PC-9 (cell line): ENCODE measurements at regions not wholly inside any gene's neighbourhood (a gene's known extent, or its start where the extent isn't known, plus 50 kb on each side); places are given as distances from the start of the nearest gene placed in this dataset.

ENCODE experiments used
- BruUV-seq: library from RNA; stranded (reverse); fragments of 400-500 nt; replicated peaks from 2 replicates; lab custom pipeline; 2021; lab: Mats Ljungman, UMichigan
- CTCF ChIA-PET: fragments of 300-600 bp; sonication (Branson Sonifier 250); formaldehyde crosslinking; loops from one replicate; lab custom pipeline; 2022; ENCODE audit warnings: antibody characterized with exemption; lab: Charles Lee
- POLR2A ChIA-PET: fragments of 300-600 bp; sonication (Branson Sonifier 250); formaldehyde crosslinking; loops from one replicate; lab custom pipeline; 2022; ENCODE audit warnings: antibody characterized with exemption; ENCODE audit not compliant: unreplicated experiment; lab: Charles Lee
- DNase-seq, 2 experiments: peaks; one replicate each; pipeline versions ENCODE4 v3.0.0 to v3.0.0-alpha.2; 2015 to 2022; ENCODE audit warnings: mixed read lengths in 1 of 2
- H2AFZ ChIP-seq: fragments of 200-600 bp; sonication (generic); 2 replicates; pipeline ENCODE4 v1.8.1; 2017; ENCODE audit warnings: antibody characterized with exemption
- H3F3A ChIP-seq: fragments of 200-600 bp; sonication (generic); 2 replicates; pipeline ENCODE4 v1.8.1; 2017; ENCODE audit warnings: antibody characterized with exemption, mild to moderate bottlenecking, low read depth; ENCODE audit not compliant: insufficient read depth
- H3K27ac ChIP-seq: fragments of 200-600 bp; sonication (generic); 2 replicates; pipeline ENCODE4 v1.6.1; 2016; ENCODE audit warnings: mixed run types
- H3K27me3 ChIP-seq: fragments of 200-600 bp; sonication (generic); 2 replicates; pipeline ENCODE4 v1.6.1; 2016; ENCODE audit warnings: low read depth, mixed run types; ENCODE audit not compliant: insufficient read depth
- H3K36me3 ChIP-seq: fragments of 200-600 bp; sonication (generic); 2 replicates; pipeline ENCODE4 v1.6.1; 2016; ENCODE audit warnings: low read depth, mixed run types
- H3K4me1 ChIP-seq: fragments of 200-600 bp; sonication (generic); replicated peaks from 2 replicates; pipeline ENCODE4 v1.6.1; 2016; ENCODE audit warnings: mixed run types; ENCODE audit not compliant: insufficient read depth
- H3K4me2 ChIP-seq: fragments of 200-600 bp; sonication (generic); 2 replicates; pipeline ENCODE4 v1.6.1; 2017; ENCODE audit warnings: mixed run types
- H3K4me3 ChIP-seq: fragments of 200-600 bp; sonication (generic); 2 replicates; pipeline ENCODE4 v1.6.1; 2016; ENCODE audit warnings: mixed run types
- H3K79me2 ChIP-seq: fragments of 200-600 bp; sonication (generic); 2 replicates; pipeline ENCODE4 v1.6.1; 2017; ENCODE audit warnings: low read depth, mixed run types
- H3K9me2 ChIP-seq: fragments of 200-600 bp; sonication (generic); 2 replicates; pipeline ENCODE4 v1.8.1; 2017; ENCODE audit warnings: mild to moderate bottlenecking; ENCODE audit not compliant: insufficient read depth
- H3K9me3 ChIP-seq: fragments of 200-600 bp; sonication (generic); 2 replicates; pipeline ENCODE4 v1.8.1; 2016; ENCODE audit warnings: low read depth; ENCODE audit not compliant: insufficient read depth
- H4K20me1 ChIP-seq: fragments of 200-600 bp; sonication (generic); 2 replicates; pipeline ENCODE4 v1.8.1; 2017; ENCODE audit not compliant: insufficient read depth
- EZH2 ChIP-seq: fragments of 200-600 bp; sonication (generic); IDR thresholded peaks from 2 replicates; pipeline ENCODE4 v1.8.0; 2017; ENCODE audit warnings: antibody characterized with exemption, low read depth
- intact Hi-C: fragments of 100-400 bp; cut with micrococcal nuclease; formaldehyde crosslinking; loops from one replicate; pipeline ENCODE4 v1.10.0; 2022; ENCODE audit not compliant: unreplicated experiment
- TF ChIP-seq, protein P1 (sequence below): fragments of 200-600 bp; sonication (generic); conservative IDR thresholded peaks from 2 replicates; pipeline ENCODE4 v1.6.1; 2017; ENCODE audit warnings: mixed run types, antibody characterized with exemption, mild to moderate bottlenecking, moderate library complexity

DNA sequence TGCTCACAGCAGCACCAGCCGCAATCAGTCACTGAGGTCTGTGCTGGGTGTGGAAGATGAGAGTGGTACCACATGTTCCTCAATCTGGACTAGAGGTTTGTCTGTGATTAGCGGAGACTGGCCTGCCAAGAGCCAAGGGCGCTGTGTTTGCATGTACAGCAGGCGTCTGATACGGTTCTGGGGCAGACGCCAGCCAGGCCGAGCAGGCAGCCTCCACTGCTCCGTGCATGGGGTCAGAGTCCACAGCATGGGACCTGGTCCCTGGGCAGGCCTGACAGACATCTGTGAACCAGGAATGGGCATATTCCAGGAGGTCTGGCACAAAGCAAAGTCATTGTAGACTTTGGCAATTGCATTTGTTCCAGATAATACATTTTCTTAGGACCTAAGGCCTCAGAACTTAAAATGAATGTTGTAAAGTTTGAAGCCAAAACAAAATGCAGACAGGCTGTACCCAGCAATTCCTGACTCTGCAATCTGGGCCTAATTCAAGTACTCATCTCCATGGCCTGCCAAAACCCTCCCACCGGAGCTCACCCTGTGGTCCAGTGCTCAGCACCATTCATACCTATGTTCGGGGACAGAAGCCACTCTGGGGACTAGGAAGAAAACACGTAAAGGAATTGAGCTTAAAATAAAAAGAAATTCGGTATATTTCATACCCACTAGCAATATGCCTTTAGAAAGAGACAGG is 50.0 kb upstream of the FAM20C start:
- POLR2A ChIA-PET, result no interaction called here
- H3K27ac ChIP-seq, result no peak overlapping the region
- BruUV-seq, result no TSS peak
- peaks cover 11% of the 10 kb centered on the region; the same call in 1 of the 2 replicates for H3F3A ChIP-seq
- H3K79me2 ChIP-seq, result no peaks in the 10 kb centered on the region
- DNase-seq, result no peak
- intact Hi-C loops, result loop anchor here (5.0 kb wide), 1 partner anchor 40 kb away; no protein-coding TSS in a partner anchor
- TF ChIP-seq EZH2, result no peak
- TF ChIP-seq, protein P1, sequence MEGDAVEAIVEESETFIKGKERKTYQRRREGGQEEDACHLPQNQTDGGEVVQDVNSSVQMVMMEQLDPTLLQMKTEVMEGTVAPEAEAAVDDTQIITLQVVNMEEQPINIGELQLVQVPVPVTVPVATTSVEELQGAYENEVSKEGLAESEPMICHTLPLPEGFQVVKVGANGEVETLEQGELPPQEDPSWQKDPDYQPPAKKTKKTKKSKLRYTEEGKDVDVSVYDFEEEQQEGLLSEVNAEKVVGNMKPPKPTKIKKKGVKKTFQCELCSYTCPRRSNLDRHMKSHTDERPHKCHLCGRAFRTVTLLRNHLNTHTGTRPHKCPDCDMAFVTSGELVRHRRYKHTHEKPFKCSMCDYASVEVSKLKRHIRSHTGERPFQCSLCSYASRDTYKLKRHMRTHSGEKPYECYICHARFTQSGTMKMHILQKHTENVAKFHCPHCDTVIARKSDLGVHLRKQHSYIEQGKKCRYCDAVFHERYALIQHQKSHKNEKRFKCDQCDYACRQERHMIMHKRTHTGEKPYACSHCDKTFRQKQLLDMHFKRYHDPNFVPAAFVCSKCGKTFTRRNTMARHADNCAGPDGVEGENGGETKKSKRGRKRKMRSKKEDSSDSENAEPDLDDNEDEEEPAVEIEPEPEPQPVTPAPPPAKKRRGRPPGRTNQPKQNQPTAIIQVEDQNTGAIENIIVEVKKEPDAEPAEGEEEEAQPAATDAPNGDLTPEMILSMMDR, result no peak
- H3K36me3 ChIP-seq, result 0 out of 2 replicates have a peak, but pooled peaks cover 9% of the 10 kb centered on the region
- no peak overlapping the region for H3K4me3 ChIP-seq
- no peaks in the 10 kb centered on the region for H3K9me2 ChIP-seq
- H3K27me3 ChIP-seq, result no peaks in the 10 kb centered on the region
- H3K9me3 ChIP-seq, result no peaks in the 10 kb centered on the region
- H3K4me2 ChIP-seq, result no peak overlapping the region
- no peaks in the 10 kb centered on the region for H3K4me1 ChIP-seq
- H4K20me1 ChIP-seq, result no peaks in the 10 kb centered on the region
- no peak overlapping the region for H2AFZ ChIP-seq
- CTCF ChIA-PET, result no interaction called here
